ENCODE measurements at regions not wholly inside any gene's neighbourhood (a gene's known extent, or its start where the extent isn't known, plus 50 kb on each side); places are given as distances from the start of the nearest gene placed in this dataset.
"Not testable (repeated sequence)": the region's sequence is repeated elsewhere in the genome, so short reads cannot be mapped to it uniquely, and the experiment has no call there.

DNA sequence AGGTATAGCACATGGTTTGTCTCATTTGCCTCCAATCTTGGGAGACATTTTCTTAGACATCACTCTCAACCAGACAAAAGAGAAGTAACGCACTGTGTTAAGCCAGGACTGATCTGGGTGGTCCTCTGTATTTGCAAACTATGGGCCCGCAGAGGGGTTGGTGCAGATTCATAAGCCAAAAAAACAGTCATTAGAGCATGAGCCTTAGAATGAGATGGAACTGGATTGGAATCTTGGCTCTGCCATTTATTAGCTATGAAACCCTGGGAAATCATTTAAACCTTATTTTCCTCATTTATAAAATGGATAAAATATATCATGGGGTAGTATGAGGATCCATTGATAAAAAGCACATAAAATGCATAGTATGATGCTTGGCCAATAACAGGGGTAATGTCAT, 213.5 kb upstream of the APCDD1 start:
- DNase-seq (ENCODE audit: extremely low read depth, low read depth), result no peak

- no peak for DNase-seq (ENCODE audit: extremely low read depth, low read depth)
Observed at GRCh38 chr18:10241579-10241978, 212.9 kb upstream of the APCDD1 start.

- no peak for DNase-seq (ENCODE audit: extremely low read depth, low read depth)
Observed at GRCh38 chr18:10242936-10243680, 211.3 kb upstream of the APCDD1 start.

DNA sequence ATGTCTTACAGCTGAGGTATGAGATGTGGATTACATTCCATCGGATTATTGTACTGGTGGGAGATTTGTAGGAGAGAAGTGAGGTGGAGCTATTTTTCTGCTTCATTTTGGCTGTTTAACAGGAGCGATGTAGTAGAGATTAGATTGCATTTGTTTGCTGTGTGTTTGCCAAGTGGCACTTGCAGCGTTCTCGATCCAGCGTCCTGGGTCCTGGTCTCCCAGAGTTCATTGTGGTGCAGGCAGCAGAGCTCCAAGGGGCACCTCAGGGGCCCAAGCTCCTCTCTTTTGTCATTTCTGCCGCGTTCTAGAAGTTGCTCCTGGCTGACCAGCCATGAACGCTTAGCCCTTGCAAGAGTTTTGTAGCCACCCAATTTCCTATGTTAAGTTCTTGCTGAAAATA, 210.1 kb upstream of the APCDD1 start:
- DNase-seq (ENCODE audit: extremely low read depth, low read depth), result no peak

GRCh38 chr18:10245031-10245845, 209.2 kb upstream of the APCDD1 start:
- DNase-seq (ENCODE audit: extremely low read depth, low read depth), result no peak

DNA sequence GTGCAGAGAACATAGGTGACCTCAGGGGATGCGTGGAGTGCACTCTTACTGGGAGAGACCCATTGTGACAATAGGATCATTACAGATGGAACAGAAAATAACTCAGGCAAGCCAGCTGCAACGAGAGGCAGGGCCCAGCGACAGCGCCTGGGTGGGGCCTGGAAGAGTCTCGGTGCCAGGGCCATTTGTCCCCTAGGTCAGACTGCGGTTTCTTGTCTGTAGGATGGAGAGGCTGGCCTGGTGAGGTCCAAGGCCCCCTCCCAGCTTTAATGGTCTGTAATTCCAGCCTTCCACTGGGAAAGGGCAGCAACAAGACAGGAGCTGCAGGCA, 208.6 kb upstream of the APCDD1 start:
- DNase-seq (ENCODE audit: extremely low read depth, low read depth), result no peak

- no peak for DNase-seq (ENCODE audit: extremely low read depth, low read depth)
Observed at GRCh38 chr18:10247021-10247741, 207.3 kb upstream of the APCDD1 start.

DNA sequence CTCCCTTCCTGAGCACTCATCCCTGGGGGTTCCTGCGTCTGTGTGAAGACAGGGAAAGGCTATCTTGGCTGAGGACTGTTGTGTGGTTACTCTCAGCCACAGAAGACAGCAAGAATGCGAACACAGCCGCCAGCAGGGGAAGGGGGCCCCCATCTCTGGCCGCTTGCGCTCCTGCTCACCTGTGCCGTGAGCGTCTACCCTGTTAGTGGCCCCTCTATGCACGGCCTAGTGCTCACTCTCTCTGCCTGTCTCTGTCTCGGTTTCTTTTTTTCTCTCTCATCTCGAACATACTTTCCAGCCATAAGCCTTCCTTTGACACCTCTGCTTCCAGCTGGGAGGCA, 206.7 kb upstream of the APCDD1 start:
- no peak for DNase-seq (ENCODE audit: extremely low read depth, low read depth)

GRCh38 chr18:10248738-10249137, 205.7 kb upstream of the APCDD1 start:
- DNase-seq (ENCODE audit: extremely low read depth, low read depth), result no peak

GRCh38 chr18:10249270-10249669, 205.2 kb upstream of the APCDD1 start:
- no peak for DNase-seq (ENCODE audit: extremely low read depth, low read depth)

DNA sequence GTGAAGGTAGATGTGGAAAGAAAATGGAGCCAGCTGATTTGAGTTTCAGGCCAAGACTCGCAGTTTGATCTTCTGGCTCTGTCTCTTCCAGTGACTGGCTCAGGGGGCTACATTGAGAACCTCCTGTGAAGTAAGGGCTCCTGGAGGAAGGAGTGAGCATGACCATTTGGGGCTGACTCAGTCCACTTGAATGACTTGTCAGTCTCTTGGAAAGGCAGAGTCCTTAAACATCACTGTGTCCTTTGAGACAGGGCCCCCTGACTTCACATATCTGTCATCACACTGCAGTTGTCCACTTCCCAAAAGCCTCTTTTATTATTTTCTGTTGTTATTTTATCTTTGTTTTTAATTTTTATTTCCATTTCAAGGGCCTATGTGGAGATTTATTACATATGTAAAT, 204.6 kb upstream of the APCDD1 start:
- DNase-seq (ENCODE audit: extremely low read depth, low read depth), result no peak

GRCh38 chr18:10252494-10252893, 201.9 kb upstream of the APCDD1 start:
- no peak for DNase-seq (ENCODE audit: extremely low read depth, low read depth)

GRCh38 chr18:10252952-10253705, 201.3 kb upstream of the APCDD1 start:
- no peak for DNase-seq (ENCODE audit: extremely low read depth, low read depth)

DNA sequence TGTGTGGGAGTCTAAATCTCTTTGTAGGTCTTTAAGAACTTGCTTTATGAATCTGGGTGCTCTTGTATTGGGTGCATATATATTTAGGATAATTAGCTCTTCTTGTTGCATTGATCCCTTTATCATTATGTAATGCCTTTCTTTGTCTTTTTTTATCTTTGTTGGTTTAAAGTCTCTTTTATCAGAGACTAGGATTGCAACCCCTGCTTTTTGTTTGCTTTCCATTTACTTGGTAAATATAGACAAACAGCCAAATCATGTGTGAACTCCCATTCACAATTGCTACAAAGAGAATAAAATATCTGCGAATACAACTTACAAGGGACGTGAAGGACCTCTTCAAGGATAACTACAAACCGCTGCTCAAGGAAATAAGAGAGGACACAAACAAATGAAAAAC, 198.2 kb upstream of the APCDD1 start:
- not testable (repeated sequence) for DNase-seq (ENCODE audit: extremely low read depth, low read depth)

GRCh38 chr18:10258836-10259474, 195.5 kb upstream of the APCDD1 start:
- no peak for DNase-seq (ENCODE audit: extremely low read depth, low read depth)

DNA sequence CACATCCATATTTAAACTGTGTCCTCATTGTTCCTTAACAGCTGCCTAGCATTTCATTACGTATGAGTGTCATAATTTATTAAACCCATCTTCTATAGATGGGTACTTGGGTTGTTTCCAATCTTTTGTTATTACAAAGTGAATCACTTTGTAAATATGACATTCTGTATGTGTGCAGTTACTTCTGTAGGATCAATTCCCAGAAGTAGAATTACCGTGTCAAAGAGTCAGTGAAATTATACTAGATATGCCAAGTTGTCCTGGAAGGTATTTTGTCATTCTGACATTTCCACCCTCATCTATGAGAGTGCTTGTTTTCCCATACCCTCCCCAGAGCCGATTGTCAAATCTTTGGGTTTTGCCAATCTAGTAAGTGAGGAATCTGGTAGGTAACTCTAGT, 194.5 kb upstream of the APCDD1 start:
- no peak for DNase-seq (ENCODE audit: extremely low read depth, low read depth)

DNA sequence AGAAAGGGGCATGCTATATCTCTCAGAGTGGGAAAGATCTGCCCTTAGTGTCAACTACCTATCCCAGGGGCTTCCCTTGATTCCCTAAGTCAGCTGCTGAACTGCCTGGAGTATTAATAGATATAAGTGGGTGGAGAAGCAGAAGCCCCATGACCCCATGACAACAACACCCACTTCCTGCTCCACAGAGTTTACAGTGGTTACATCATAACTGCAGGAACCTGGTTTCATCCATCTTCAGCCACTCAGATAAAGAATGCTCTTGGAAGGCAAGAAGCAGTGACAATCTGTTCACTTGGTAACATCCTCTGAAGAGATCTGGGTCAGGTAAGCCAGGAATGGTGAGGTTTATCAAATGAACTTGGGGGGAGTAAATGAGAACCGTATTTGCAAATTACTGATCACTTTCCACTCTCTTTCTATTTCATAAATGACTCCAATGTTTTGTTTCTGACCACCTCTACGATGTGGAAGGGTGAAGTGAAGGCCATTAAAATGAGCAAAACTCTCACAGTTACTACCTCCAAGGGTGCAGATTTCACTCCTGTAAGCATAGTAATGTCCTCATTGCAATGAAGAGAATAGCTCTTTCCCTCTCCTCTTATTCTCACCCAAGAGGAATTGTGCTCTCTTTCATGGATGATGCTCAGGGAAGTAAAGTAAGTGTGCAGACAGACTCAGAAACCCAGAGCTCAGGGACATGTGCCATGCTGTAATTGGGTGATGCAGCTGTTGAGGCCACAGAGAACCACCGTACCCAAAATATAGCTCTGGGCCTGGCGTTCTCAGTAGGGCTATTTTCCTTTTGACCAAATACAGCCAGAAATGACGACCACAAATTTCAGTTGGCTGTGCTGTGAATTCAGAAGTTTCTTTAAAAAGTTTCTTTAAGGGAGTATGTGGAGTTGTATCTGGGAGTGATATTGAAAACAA, 192.8 kb upstream of the APCDD1 start:
- no peak for DNase-seq (ENCODE audit: extremely low read depth, low read depth)

DNA sequence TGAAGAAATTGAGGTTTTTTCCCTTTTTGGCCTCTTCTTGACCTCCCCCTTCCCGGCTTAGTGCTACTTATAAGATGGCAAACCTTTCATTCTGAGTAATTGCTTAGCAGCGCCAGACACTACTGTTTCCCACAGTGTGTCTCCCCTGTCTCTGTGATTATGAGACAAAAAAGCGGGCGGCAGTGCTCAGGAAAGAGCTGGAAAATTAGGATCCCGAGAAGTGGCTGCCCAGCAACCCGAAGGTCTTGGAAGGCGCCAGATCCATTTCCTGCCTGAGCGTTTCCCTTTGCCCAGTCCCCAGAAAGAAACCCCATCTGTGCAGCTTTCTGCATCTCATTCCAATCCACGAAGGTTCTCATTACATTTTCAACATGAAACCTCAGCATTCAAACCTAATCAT, 191.9 kb upstream of the APCDD1 start:
- no peak for DNase-seq (ENCODE audit: extremely low read depth, low read depth)

GRCh38 chr18:10264260-10264659, 190.2 kb upstream of the APCDD1 start:
- DNase-seq (ENCODE audit: extremely low read depth, low read depth), result no peak

Data from NCI-H460 (cell line).